Keratinocyte (primary cell): ENCODE measurements at regions not wholly inside any gene's neighbourhood (a gene's known extent, or its start where the extent isn't known, plus 50 kb on each side); places are given as distances from the start of the nearest gene placed in this dataset.

Experiments
- DNase-seq: peaks from one replicate; pipeline ENCODE4 v3.0.0-alpha.2; 2011; ENCODE audit warnings: low read depth, missing footprints, low spot score
- FAIRE-seq: peaks from 2 replicates; lab custom pipeline; 2011; peaks lifted over from hg19 to GRCh38; lab: Jason Lieb, UNC
- H2AFZ ChIP-seq: 2 replicates; pipeline ENCODE4 v1.6.0; 2012; ENCODE audit warnings: low read length, control low read depth, inconsistent platforms; ENCODE audit not compliant: control insufficient read depth
- H3K27ac ChIP-seq: 2 replicates; pipeline ENCODE4 v1.5.1; 2011; ENCODE audit warnings: low read length; ENCODE audit not compliant: control insufficient read depth, insufficient read depth
- H3K27me3 ChIP-seq: 3 replicates; pipeline ENCODE4 v1.6.0; 2011; ENCODE audit warnings: low read length; ENCODE audit not compliant: control insufficient read depth, insufficient read depth; ENCODE audit errors: extremely low read depth
- H3K36me3 ChIP-seq, 2 experiments: 2 replicates in 1 of 2; 3 replicates in 1 of 2; pipeline ENCODE4 v1.5.1; 2011; ENCODE audit warnings: low read length in 2 of 2, mild to moderate bottlenecking in 1 of 2; ENCODE audit not compliant: control insufficient read depth in 2 of 2, insufficient read depth in 2 of 2; ENCODE audit errors: extremely low read depth in 1 of 2
- H3K4me1 ChIP-seq: 3 replicates; pipeline ENCODE4 v1.5.1; 2011; ENCODE audit warnings: low read length; ENCODE audit not compliant: control insufficient read depth, insufficient read depth; ENCODE audit errors: extremely low read depth
- H3K4me2 ChIP-seq: 3 replicates; pipeline ENCODE4 v1.6.0; 2011; ENCODE audit warnings: low read depth, low read length; ENCODE audit not compliant: control insufficient read depth, insufficient read depth; ENCODE audit errors: extremely low read depth
- H3K4me3 ChIP-seq, 3 experiments: fragments of 200-600 bp in 1 of 3; sonication (generic) in 1 of 3; 2 replicates in 2 of 3; 3 replicates in 1 of 3; pipeline ENCODE4 v1.5.1; 2011 to 2016; ENCODE audit warnings: low read length in 3 of 3, mild to moderate bottlenecking in 3 of 3, control low read depth in 2 of 3, inconsistent platforms in 1 of 3, low read depth in 1 of 3, mixed read lengths in 1 of 3, mixed run types in 1 of 3, moderate library complexity in 1 of 3; ENCODE audit not compliant: control insufficient read depth in 2 of 3, insufficient read depth in 2 of 3; ENCODE audit errors: extremely low read depth in 1 of 3
- H3K79me2 ChIP-seq: 2 replicates; pipeline ENCODE4 v1.6.0; 2012; ENCODE audit warnings: low read length; ENCODE audit not compliant: control insufficient read depth, insufficient read depth
- H3K9ac ChIP-seq: 3 replicates; pipeline ENCODE4 v1.6.0; 2011; ENCODE audit warnings: low read length; ENCODE audit not compliant: control insufficient read depth, insufficient read depth; ENCODE audit errors: extremely low read depth
- H3K9me1 ChIP-seq: 3 replicates; pipeline ENCODE4 v1.6.0; 2011; ENCODE audit warnings: low read length; ENCODE audit not compliant: control insufficient read depth, insufficient read depth; ENCODE audit errors: extremely low read depth
- H3K9me3 ChIP-seq: 2 replicates; pipeline ENCODE4 v1.5.1; 2012; ENCODE audit warnings: low read depth, low read length; ENCODE audit not compliant: control insufficient read depth
- H4K20me1 ChIP-seq: 3 replicates; pipeline ENCODE4 v1.6.0; 2011; ENCODE audit warnings: low read length; ENCODE audit not compliant: control insufficient read depth, insufficient read depth; ENCODE audit errors: extremely low read depth
- EZH2 ChIP-seq: IDR thresholded peaks from one replicate; pipeline ENCODE4 v1.6.1; 2012; ENCODE audit warnings: inconsistent platforms, mild to moderate bottlenecking, low read length, moderate library complexity
- dilution Hi-C: fragments of 300-500 bp; cut with MboI; formaldehyde crosslinking; loops from one replicate; pipeline ENCODE4 v1.7.0; 2020; ENCODE audit warnings: low sequenced_read_pairs; ENCODE audit not compliant: extremely low pct_ligation_motif_present
- TF ChIP-seq, protein P1 (sequence below), 3 experiments: IDR thresholded peaks in 1 of 3; conservative IDR thresholded peaks in 1 of 3; optimal IDR thresholded peaks in 1 of 3; 2 replicates in 2 of 3; 3 replicates in 1 of 3; pipeline versions ENCODE3 to v1.5.1; 2011; ENCODE audit warnings: low read length in 3 of 3, mild to moderate bottlenecking in 3 of 3, moderate library complexity in 2 of 3, control low read depth in 1 of 3, inconsistent platforms in 1 of 3; ENCODE audit not compliant: insufficient read depth in 2 of 3; ENCODE audit errors: extremely low read depth in 1 of 3

DNA sequence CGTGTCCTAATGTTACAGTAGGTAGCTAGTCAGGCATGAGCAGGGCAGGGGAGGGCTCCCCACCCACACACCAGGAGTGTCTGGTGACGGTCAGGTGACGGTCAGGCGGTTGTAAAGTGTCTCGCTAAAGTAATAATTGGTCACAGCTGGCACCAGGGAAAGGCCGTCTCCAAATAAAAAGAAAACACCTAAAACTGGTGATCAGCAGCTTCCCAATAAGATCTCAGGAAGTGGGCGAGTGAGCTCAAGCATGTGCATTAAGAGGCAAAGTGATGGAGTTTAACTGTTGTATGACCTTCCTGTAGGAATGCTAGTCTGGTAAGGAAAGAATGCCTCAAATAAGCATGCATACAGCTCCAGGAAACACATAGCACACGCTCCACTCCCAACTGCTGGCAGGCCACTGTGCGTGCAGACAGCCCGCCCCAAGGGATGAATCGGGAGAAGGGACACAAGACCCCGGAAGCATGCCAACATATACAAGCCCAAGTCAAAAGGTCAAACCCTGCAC, 177.1 kb downstream of the RNF144A start:
- no peaks in the 10 kb centered on the region for H4K20me1 ChIP-seq
- no peak overlapping the region for H2AFZ ChIP-seq
- H3K27me3 ChIP-seq = peaks cover 5% of the 10 kb centered on the region
- H3K4me3 ChIP-seq = no peak overlapping the region
- TF ChIP-seq, protein P1, sequence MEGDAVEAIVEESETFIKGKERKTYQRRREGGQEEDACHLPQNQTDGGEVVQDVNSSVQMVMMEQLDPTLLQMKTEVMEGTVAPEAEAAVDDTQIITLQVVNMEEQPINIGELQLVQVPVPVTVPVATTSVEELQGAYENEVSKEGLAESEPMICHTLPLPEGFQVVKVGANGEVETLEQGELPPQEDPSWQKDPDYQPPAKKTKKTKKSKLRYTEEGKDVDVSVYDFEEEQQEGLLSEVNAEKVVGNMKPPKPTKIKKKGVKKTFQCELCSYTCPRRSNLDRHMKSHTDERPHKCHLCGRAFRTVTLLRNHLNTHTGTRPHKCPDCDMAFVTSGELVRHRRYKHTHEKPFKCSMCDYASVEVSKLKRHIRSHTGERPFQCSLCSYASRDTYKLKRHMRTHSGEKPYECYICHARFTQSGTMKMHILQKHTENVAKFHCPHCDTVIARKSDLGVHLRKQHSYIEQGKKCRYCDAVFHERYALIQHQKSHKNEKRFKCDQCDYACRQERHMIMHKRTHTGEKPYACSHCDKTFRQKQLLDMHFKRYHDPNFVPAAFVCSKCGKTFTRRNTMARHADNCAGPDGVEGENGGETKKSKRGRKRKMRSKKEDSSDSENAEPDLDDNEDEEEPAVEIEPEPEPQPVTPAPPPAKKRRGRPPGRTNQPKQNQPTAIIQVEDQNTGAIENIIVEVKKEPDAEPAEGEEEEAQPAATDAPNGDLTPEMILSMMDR (optimal IDR thresholded peaks at IDR 0.05 in 1 of 3, IDR thresholded peaks at IDR 0.05 in 1 of 3, conservative IDR thresholded peaks at IDR 0.05 in 1 of 3; ENCODE audit: extremely low read depth in 1 of 3, insufficient read depth in 2 of 3, low read length in 3 of 3) = no peak
- TF ChIP-seq EZH2 = no peak
- no peaks in the 10 kb centered on the region for H3K36me3 ChIP-seq
- no peak overlapping the region for H3K4me2 ChIP-seq
- H3K4me1 ChIP-seq = no peaks in the 10 kb centered on the region
- H3K9me1 ChIP-seq = no peaks in the 10 kb centered on the region
- DNase-seq (no peak), FAIRE-seq (no peak)
- dilution Hi-C loops = no loop called here
- no peaks in the 10 kb centered on the region for H3K79me2 ChIP-seq
- H3K9me3 ChIP-seq = no peaks in the 10 kb centered on the region
- no peak overlapping the region for H3K27ac ChIP-seq
- no peak overlapping the region for H3K9ac ChIP-seq

DNA sequence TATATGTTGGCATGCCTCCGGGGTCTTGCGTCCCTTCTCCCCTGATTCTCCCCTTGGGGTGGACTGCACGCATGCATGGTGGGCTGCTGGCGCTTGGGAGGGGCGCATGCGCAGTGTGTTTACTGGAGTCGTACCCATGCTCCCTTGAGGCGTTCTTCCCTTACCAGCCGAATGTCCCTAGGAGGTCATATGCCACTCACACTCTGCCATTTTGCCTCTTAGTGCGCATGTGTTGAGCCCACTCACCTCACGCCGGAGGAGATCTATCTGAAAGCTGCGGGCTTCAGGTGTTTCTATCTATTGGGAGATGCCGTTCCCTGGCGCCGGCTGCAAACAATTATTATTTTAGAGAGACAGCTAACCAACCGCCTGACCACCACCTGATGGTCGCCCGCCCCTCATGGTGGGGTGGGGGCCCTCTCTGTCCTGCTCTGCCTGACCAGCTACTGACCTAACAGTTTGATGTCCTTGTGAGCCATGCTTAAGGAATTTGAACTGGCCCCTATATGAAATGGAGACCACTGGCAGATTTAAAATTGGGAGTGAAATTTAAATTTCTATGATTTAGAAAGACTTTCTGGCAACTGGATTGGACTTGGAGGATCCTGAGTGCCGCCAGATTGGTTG, 179.6 kb downstream of the RNF144A start:
- H3K9me1 ChIP-seq = no peaks in the 10 kb centered on the region
- H3K27me3 ChIP-seq = peaks cover 5% of the 10 kb centered on the region
- H3K4me3 ChIP-seq = no peak overlapping the region
- no peak for FAIRE-seq
- no peak overlapping the region for H2AFZ ChIP-seq
- H3K79me2 ChIP-seq = no peaks in the 10 kb centered on the region
- no peak overlapping the region for H3K9ac ChIP-seq
- no peaks in the 10 kb centered on the region for H3K9me3 ChIP-seq
- H3K27ac ChIP-seq = no peak overlapping the region
- H3K4me2 ChIP-seq = no peak overlapping the region
- no peak for DNase-seq
- no peaks in the 10 kb centered on the region for H3K4me1 ChIP-seq
- no peaks in the 10 kb centered on the region for H4K20me1 ChIP-seq
- no peaks in the 10 kb centered on the region for H3K36me3 ChIP-seq
- no peak for TF ChIP-seq EZH2
- TF ChIP-seq, protein P1 (optimal IDR thresholded peaks at IDR 0.05 in 1 of 3, IDR thresholded peaks at IDR 0.05 in 1 of 3, conservative IDR thresholded peaks at IDR 0.05 in 1 of 3; ENCODE audit: extremely low read depth in 1 of 3, insufficient read depth in 2 of 3, low read length in 3 of 3) = no peak
- dilution Hi-C loops = no loop called here
